Transverse colon (tissue), 4 donors: ENCODE measurements at regions not wholly inside any gene's neighbourhood (a gene's known extent, or its start where the extent isn't known, plus 50 kb on each side); places are given as distances from the start of the nearest gene placed in this dataset.

Experiments
- DNase-seq: peaks from one replicate; pipeline ENCODE4 v3.0.0-alpha.2; 2019
- H3K27ac ChIP-seq, 4 donors: fragments of 200-600 bp; sonication (generic); 2 replicates each; pipeline ENCODE4 v1.5.1; 2016 to 2018; ENCODE audit warnings: inconsistent platforms in 4 of 4
- H3K27me3 ChIP-seq: fragments of 200-600 bp; sonication (generic); 2 replicates; pipeline ENCODE4 v1.5.1; 2017; ENCODE audit warnings: inconsistent platforms
- H3K36me3 ChIP-seq, 4 donors: fragments of 200-600 bp; sonication (generic); 2 replicates each; pipeline ENCODE4 v1.5.1; 2017 to 2019; ENCODE audit warnings: inconsistent platforms in 4 of 4
- H3K4me1 ChIP-seq, 4 donors: fragments of 200-600 bp; sonication (generic); 2 replicates each; pipeline ENCODE4 v1.5.1; 2017 to 2020; ENCODE audit warnings: inconsistent platforms in 4 of 4
- H3K4me3 ChIP-seq, 4 donors: fragments of 200-600 bp; sonication (generic); 1 replicate in 1 of 4; 2 replicates in 3 of 4; pipeline versions ENCODE4 v1.5.1 to v1.6.1; 2017 to 2019; ENCODE audit warnings: inconsistent platforms in 4 of 4
- H3K9me3 ChIP-seq, 2 donors: fragments of 200-600 bp; sonication (generic); 2 replicates each; pipeline ENCODE4 v1.5.1; 2017 to 2019; ENCODE audit warnings: inconsistent platforms in 2 of 2
- EP300 ChIP-seq: sonication (generic); formaldehyde crosslinking; IDR thresholded peaks from one replicate; pipeline ENCODE4 v1.6.1; 2017; ENCODE audit warnings: antibody characterized with exemption, low read depth
- POLR2A ChIP-seq: fragments of 450-650 bp; IDR thresholded peaks from one replicate; pipeline ENCODE4 v1.6.1; 2016; ENCODE audit warnings: antibody characterized with exemption, mild to moderate bottlenecking, moderate library complexity
- POLR2AphosphoS5 ChIP-seq, 3 donors: sonication (generic); formaldehyde crosslinking; IDR thresholded peaks; one replicate each; pipeline ENCODE4 v1.6.1; 2016; ENCODE audit warnings: antibody characterized with exemption in 3 of 3
- WGBS, 2 donors: methylation state at CpG; one replicate each; pipeline ENCODE4 v1.1.5; 2018; ENCODE audit warnings: low coverage in 1 of 2; 5-methylcytosine and 5-hydroxymethylcytosine counted together
- in situ Hi-C, 4 donors: fragments of 200-750 bp; cut with MboI; loops; one replicate each; pipeline versions ENCODE4 v1.15.0 to v1.15.1; 2017; ENCODE audit warnings: low sequenced_read_pairs in 3 of 4, low pct_ligation_motif_present in 1 of 4, low pct_unique_long_range_greater_than_20kb in 1 of 4
- intact Hi-C: fragments of 100-400 bp; cut with DNase I; formaldehyde crosslinking; loops from one replicate; pipeline ENCODE4 v1.15.1; 2023; ENCODE audit warnings: low total_unique reads
- TF ChIP-seq, protein P1 (sequence below), 5 experiments: fragments of 200-600 bp in 3 of 5; fragments of 450-650 bp in 2 of 5; sonication (generic) in 3 of 5; IDR thresholded peaks; 1 replicate in 2 of 5; 2 replicates in 3 of 5; pipeline ENCODE4 v1.5.1; 2016 to 2017; ENCODE audit warnings: antibody characterized with exemption in 5 of 5, inconsistent platforms in 3 of 5, mild to moderate bottlenecking in 2 of 5, moderate library complexity in 1 of 5

DNA sequence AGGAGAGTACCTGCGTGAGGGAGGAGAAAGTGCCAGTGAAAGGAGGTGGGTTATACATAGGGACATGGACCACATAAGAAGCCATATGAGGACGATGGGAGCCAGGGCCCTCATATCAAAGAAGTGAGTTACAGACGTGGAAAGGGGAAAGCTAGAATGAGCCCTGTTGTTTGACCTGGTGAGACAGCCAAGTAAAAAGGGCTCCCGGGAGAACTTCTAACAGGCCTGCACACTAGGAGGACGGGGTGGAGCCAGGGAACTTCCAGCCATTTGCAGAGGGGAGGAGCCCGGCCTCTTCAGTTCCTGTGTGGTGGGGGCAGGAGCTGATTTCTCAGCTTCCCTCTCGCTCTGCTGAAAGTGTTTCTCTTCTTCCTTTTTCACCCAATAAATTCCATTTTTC is 84.1 kb upstream of the SLC66A3 start:
- peaks cover 0 to 6% (median 1%) of the 10 kb centered on the region in 4 donors for H3K4me1 ChIP-seq
- H3K4me3 ChIP-seq: no peak overlapping the region
- in situ Hi-C loops: no loop called here
- peak; percentile 41 for DNase-seq
- H3K9me3 ChIP-seq: no peaks in the 10 kb centered on the region
- H3K27me3 ChIP-seq: peaks cover 16% of the 10 kb centered on the region
- TF ChIP-seq POLR2AphosphoS5 (IDR thresholded peaks at IDR 0.05) (no peak), EP300 (no peak), POLR2A (no peak)
- TF ChIP-seq, protein P1, sequence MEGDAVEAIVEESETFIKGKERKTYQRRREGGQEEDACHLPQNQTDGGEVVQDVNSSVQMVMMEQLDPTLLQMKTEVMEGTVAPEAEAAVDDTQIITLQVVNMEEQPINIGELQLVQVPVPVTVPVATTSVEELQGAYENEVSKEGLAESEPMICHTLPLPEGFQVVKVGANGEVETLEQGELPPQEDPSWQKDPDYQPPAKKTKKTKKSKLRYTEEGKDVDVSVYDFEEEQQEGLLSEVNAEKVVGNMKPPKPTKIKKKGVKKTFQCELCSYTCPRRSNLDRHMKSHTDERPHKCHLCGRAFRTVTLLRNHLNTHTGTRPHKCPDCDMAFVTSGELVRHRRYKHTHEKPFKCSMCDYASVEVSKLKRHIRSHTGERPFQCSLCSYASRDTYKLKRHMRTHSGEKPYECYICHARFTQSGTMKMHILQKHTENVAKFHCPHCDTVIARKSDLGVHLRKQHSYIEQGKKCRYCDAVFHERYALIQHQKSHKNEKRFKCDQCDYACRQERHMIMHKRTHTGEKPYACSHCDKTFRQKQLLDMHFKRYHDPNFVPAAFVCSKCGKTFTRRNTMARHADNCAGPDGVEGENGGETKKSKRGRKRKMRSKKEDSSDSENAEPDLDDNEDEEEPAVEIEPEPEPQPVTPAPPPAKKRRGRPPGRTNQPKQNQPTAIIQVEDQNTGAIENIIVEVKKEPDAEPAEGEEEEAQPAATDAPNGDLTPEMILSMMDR (IDR thresholded peaks at IDR 0.05): no peak
- no peaks in the 10 kb centered on the region for H3K36me3 ChIP-seq
- intact Hi-C loops: no loop called here
- WGBS, 2 donors: 22 to 37% methylated on average over 7 of the region's 7 CpGs
- H3K27ac ChIP-seq: no peak overlapping the region

DNA sequence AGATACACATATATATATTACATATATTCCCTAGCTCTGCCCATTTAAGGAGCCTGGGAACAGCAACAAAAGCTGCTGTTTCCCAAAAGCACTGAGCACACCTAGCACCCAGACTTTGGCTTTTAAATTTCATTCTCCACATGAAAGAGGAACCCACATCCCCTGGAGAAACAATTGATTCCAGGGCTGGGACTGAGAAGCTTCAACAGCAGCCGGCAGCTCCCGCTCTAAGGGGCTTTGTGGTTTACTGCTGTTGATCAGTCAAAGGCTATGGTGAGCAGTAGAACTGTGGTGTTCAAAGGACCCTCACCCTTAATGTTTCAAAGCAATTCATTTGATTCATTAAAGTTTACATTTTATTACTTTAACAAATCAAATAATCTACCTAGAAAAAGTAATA is 83.3 kb upstream of the SLC66A3 start:
- Histone ChIP-seq H3K4me3 (no peak overlapping the region), H3K9me3 (no peaks in the 10 kb centered on the region), H3K4me1 (peaks cover 0 to 4% (median 0%) of the 10 kb centered on the region in 4 donors), H3K27ac (no peak overlapping the region), H3K36me3 (no peaks in the 10 kb centered on the region), H3K27me3 (peaks cover 16% of the 10 kb centered on the region)
- intact Hi-C loops: no loop called here
- no peak for DNase-seq
- no peak for TF ChIP-seq POLR2AphosphoS5 (IDR thresholded peaks at IDR 0.05)
- TF ChIP-seq, protein P1 (IDR thresholded peaks at IDR 0.05): no peak
- no peak for TF ChIP-seq POLR2A
- TF ChIP-seq EP300: no peak
- in situ Hi-C loops: no loop called here
- 83% methylated on average over 2 of the region's 2 CpGs; no CpG with 5 or more reads in 1 of the 2 donors for WGBS, 2 donors

DNA sequence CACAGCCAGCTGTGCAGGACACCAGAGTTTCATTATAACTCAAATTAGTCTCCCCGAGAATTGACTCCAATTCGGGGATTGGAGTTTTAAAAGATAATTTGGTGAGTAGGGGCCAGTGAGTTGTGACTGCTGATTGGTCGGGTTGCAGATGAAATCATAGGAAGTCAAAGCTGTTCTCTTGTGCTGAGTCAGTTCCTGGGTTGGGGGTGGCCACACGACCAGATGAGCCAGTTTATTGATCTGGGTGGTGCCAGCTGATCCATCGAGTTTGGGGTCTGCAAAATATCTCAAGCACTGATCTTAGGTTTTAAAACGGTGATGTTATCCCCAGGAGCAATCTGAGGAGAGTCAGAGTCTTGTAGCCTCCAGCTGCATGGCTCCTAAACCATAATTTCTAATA is 82.7 kb upstream of the SLC66A3 start:
- Histone ChIP-seq H3K27ac (no peak overlapping the region), H3K9me3 (no peaks in the 10 kb centered on the region), H3K27me3 (peaks cover 13% of the 10 kb centered on the region), H3K4me3 (no peak overlapping the region), H3K36me3 (no peaks in the 10 kb centered on the region), H3K4me1 (peaks cover 0 to 4% (median 0%) of the 10 kb centered on the region in 4 donors)
- intact Hi-C loops (no loop called here), in situ Hi-C loops (no loop called here)
- WGBS, 2 donors: 70% methylated on average over 6 of the region's 6 CpGs; no CpG with 5 or more reads in 1 of the 2 donors
- DNase-seq: no peak
- no peak for TF ChIP-seq POLR2AphosphoS5 (IDR thresholded peaks at IDR 0.05)
- TF ChIP-seq POLR2A: no peak
- TF ChIP-seq, protein P1 (IDR thresholded peaks at IDR 0.05): no peak
- no peak for TF ChIP-seq EP300

GRCh38 chr2:11073251-11073650 is 82.0 kb upstream of the SLC66A3 start:
- Histone ChIP-seq H3K4me3 (no peak overlapping the region), H3K4me1 (peaks cover 0 to 4% (median 0%) of the 10 kb centered on the region in 4 donors), H3K27ac (no peak overlapping the region), H3K36me3 (no peaks in the 10 kb centered on the region), H3K9me3 (no peaks in the 10 kb centered on the region), H3K27me3 (peaks cover 6% of the 10 kb centered on the region)
- peak; percentile 52 for DNase-seq
- WGBS, 2 donors: 21 to 43% methylated on average over 3 to 10 of the region's 10 CpGs
- no peak for TF ChIP-seq POLR2A
- TF ChIP-seq EP300: no peak
- TF ChIP-seq, protein P1 (IDR thresholded peaks at IDR 0.05): peak; percentile 14 to 47 (median 38)
- in situ Hi-C loops (no loop called here), intact Hi-C loops (no loop called here)
